H9 (cell line): ENCODE measurements at regions not wholly inside any gene's neighbourhood (a gene's known extent, or its start where the extent isn't known, plus 50 kb on each side); places are given as distances from the start of the nearest gene placed in this dataset.

Experiments used
- DNase-seq: peaks from one replicate; pipeline ENCODE4 v3.0.0-alpha.2; 2017
- H2AFZ ChIP-seq: one replicate; pipeline ENCODE4 v1.6.1; 2013; ENCODE audit warnings: mild to moderate bottlenecking, low read length, control low read depth, moderate library complexity
- H2AK5ac ChIP-seq: 2 replicates; pipeline ENCODE4 v1.6.1; 2013; ENCODE audit warnings: low read length, control low read depth, mixed read lengths; ENCODE audit not compliant: insufficient read length
- H2BK120ac ChIP-seq: one replicate; pipeline ENCODE4 v1.6.1; 2013; ENCODE audit warnings: low read depth, mild to moderate bottlenecking, low read length, control low read depth, inconsistent platforms; ENCODE audit not compliant: poor library complexity, severe bottlenecking
- H2BK12ac ChIP-seq: 2 replicates; pipeline ENCODE4 v1.6.1; 2013; ENCODE audit warnings: low read length, control low read depth, mixed read lengths, low read depth; ENCODE audit not compliant: insufficient read length
- H2BK15ac ChIP-seq: 2 replicates; pipeline ENCODE4 v1.6.1; 2013; ENCODE audit warnings: low read depth, low read length, control low read depth
- H2BK20ac ChIP-seq: one replicate; pipeline ENCODE4 v1.6.1; 2013; ENCODE audit warnings: low read depth, mild to moderate bottlenecking, low read length, control low read depth, inconsistent platforms; ENCODE audit not compliant: poor library complexity, severe bottlenecking
- H2BK5ac ChIP-seq: 2 replicates; pipeline ENCODE4 v1.6.1; 2013; ENCODE audit warnings: low read length, control low read depth, mixed read lengths; ENCODE audit not compliant: insufficient read length
- H3K14ac ChIP-seq: 2 replicates; pipeline ENCODE4 v1.6.1; 2013; ENCODE audit warnings: low read length, control low read depth; ENCODE audit not compliant: insufficient read depth
- H3K18ac ChIP-seq: 2 replicates; pipeline ENCODE4 v1.6.1; 2013; ENCODE audit warnings: low read depth, mild to moderate bottlenecking, mixed read lengths, low read length, control low read depth; ENCODE audit not compliant: insufficient read length
- H3K23ac ChIP-seq: 2 replicates; pipeline ENCODE4 v1.6.1; 2013; ENCODE audit warnings: low read length, control low read depth, mixed read lengths, low read depth; ENCODE audit not compliant: insufficient read length
- H3K23me2 ChIP-seq: 2 replicates; pipeline ENCODE4 v1.6.1; 2013; ENCODE audit warnings: low read depth, mild to moderate bottlenecking, mixed read lengths, low read length, control low read depth; ENCODE audit not compliant: insufficient read length, poor library complexity, severe bottlenecking
- H3K27ac ChIP-seq: 2 replicates; pipeline ENCODE4 v1.5.1; 2013; ENCODE audit warnings: low read length, control low read depth, mixed read lengths, low read depth; ENCODE audit not compliant: insufficient read length
- H3K27me3 ChIP-seq: 2 replicates; pipeline ENCODE4 v1.6.1; 2013; ENCODE audit warnings: low read length, control low read depth, inconsistent platforms; ENCODE audit not compliant: insufficient read depth
- H3K4ac ChIP-seq: 2 replicates; pipeline ENCODE4 v1.6.1; 2013; ENCODE audit warnings: low read depth, mild to moderate bottlenecking, control low read depth, inconsistent platforms, low read length, moderate library complexity
- H3K4me1 ChIP-seq: 2 replicates; pipeline ENCODE4 v1.6.1; 2013; ENCODE audit warnings: low read length, control low read depth, inconsistent platforms; ENCODE audit not compliant: insufficient read depth
- H3K4me2 ChIP-seq: 2 replicates; pipeline ENCODE4 v1.6.1; 2013; ENCODE audit warnings: low read length, control low read depth, mixed read lengths; ENCODE audit not compliant: insufficient read length, insufficient read depth
- H3K56ac ChIP-seq: 2 replicates; pipeline ENCODE4 v1.6.1; 2013; ENCODE audit warnings: low read depth, mild to moderate bottlenecking, mixed read lengths, low read length, control low read depth; ENCODE audit not compliant: insufficient read length
- H3K79me1 ChIP-seq: 2 replicates; pipeline ENCODE4 v1.6.1; 2013; ENCODE audit warnings: low read depth, mild to moderate bottlenecking, moderate library complexity, low read length, control low read depth, inconsistent platforms; ENCODE audit not compliant: insufficient read depth, poor library complexity, severe bottlenecking
- H3K79me2 ChIP-seq: 2 replicates; pipeline ENCODE4 v1.6.1; 2013; ENCODE audit warnings: low read length, control low read depth, inconsistent platforms; ENCODE audit not compliant: insufficient read depth
- H3K9ac ChIP-seq: 2 replicates; pipeline ENCODE4 v1.6.1; 2013; ENCODE audit warnings: low read length, control low read depth, mixed read lengths; ENCODE audit not compliant: insufficient read length; ENCODE audit errors: extremely low read depth
- H3K9me3 ChIP-seq: one replicate; pipeline ENCODE4 v1.6.1; 2013; ENCODE audit warnings: low read depth, low read length, inconsistent platforms; ENCODE audit not compliant: control insufficient read depth
- H3T11ph ChIP-seq: one replicate; pipeline ENCODE4 v1.6.1; 2013; ENCODE audit warnings: mild to moderate bottlenecking, low read length, control low read depth, inconsistent platforms
- H4K20me1 ChIP-seq: one replicate; pipeline ENCODE4 v1.6.1; 2013; ENCODE audit not compliant: control insufficient read depth, insufficient read length, insufficient read depth
- H4K5ac ChIP-seq: 2 replicates; pipeline ENCODE4 v1.6.1; 2013; ENCODE audit warnings: low read depth, mild to moderate bottlenecking, mixed read lengths, low read length, control low read depth; ENCODE audit not compliant: insufficient read length
- H4K8ac ChIP-seq: replicated peaks from 2 replicates; pipeline ENCODE4 v1.6.1; 2013; ENCODE audit warnings: low read length, control low read depth, mixed read lengths, low read depth; ENCODE audit not compliant: insufficient read length
- H4K91ac ChIP-seq: 2 replicates; pipeline ENCODE4 v1.6.1; 2013; ENCODE audit warnings: low read depth, mild to moderate bottlenecking, moderate library complexity, mixed read lengths, low read length, control low read depth; ENCODE audit not compliant: insufficient read length
- H3K27ac Mint-ChIP-seq, 3 experiments: 2 replicates in 2 of 3; 3 replicates in 1 of 3; pipeline ENCODE4 v1.8.0; 2020 to 2021; ENCODE audit warnings: mixed read lengths in 3 of 3, mild to moderate bottlenecking in 1 of 3, moderate library complexity in 1 of 3
- H3K27me3 Mint-ChIP-seq: 2 replicates; pipeline ENCODE4 v1.8.0; 2021; ENCODE audit warnings: low read depth, mild to moderate bottlenecking, moderate library complexity, mixed read lengths
- H3K36me3 Mint-ChIP-seq, 3 experiments: 2 replicates in 2 of 3; 3 replicates in 1 of 3; pipeline ENCODE4 v1.8.0; 2020 to 2021; ENCODE audit warnings: low read depth in 3 of 3, mixed read lengths in 3 of 3; ENCODE audit not compliant: insufficient read depth in 1 of 3
- H3K4me1 Mint-ChIP-seq, 2 experiments: 2 replicates each; pipeline ENCODE4 v1.8.0; 2020; ENCODE audit warnings: mixed read lengths in 2 of 2
- H3K4me3 Mint-ChIP-seq, 2 experiments: 2 replicates in 1 of 2; 3 replicates in 1 of 2; pipeline ENCODE4 v1.8.0; 2020 to 2021; ENCODE audit warnings: mild to moderate bottlenecking in 2 of 2, mixed read lengths in 2 of 2, moderate library complexity in 1 of 2
- H3K9me3 Mint-ChIP-seq, 2 experiments: 2 replicates in 1 of 2; 3 replicates in 1 of 2; pipeline ENCODE4 v1.8.0; 2020; ENCODE audit warnings: mild to moderate bottlenecking in 2 of 2, mixed read lengths in 2 of 2, moderate library complexity in 1 of 2
- WGBS: extraction: QIAGEN DNeasy Blood & Tissue Kit; methylation state at CpG from one replicate; pipeline ENCODE4 v1.1.7; 2013; ENCODE audit warnings: missing lambda C conversion rate, low lambda C conversion rate, mixed read lengths; ENCODE audit not compliant: insufficient read length; ENCODE audit errors: extremely low coverage; 5-methylcytosine and 5-hydroxymethylcytosine counted together
- TF ChIP-seq, protein P1 (sequence below): fragments of 200-600 bp; sonication (generic); conservative IDR thresholded peaks from 3 replicates; pipeline ENCODE4 v1.8.0; 2021; ENCODE audit warnings: antibody characterized with exemption, mild to moderate bottlenecking

DNA sequence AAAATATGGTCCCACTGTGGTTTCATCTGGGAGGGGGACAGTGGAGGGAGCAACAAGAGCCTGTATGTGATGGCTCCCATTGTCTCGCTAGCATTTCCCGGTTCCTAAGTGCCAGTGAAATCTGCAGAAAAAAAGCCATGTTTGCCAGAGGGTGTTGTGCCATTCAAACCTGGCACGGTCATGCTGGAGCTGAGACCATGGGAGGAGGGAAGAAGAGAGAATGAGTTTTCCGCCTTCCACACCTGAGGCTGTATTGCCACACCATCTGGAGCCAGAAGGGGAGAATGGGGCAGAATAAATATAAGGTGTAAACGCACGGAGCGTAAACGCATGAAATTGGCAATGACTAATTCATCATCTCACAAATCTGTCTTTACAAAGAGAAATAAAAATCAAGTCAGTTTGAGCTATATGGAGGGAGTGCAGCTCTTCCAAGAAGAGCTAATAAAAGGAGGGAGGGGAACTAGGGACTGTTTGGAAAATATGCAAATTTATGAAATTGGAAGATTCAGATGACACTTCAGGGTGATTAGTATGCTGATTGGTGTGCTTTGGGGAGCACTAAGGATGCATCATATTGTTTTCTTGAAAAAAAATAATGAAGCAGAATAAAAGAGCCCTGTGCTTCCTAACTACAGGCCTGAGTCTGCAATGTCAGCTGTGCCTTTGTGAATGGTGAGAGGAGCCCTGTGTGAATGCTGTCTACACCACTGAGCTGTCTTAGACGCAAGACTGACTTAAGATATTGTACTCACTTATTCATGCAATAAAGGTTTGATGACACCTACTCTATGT is 237.9 kb downstream of the NSG2 start:
- Histone ChIP-seq H2BK20ac (no peak overlapping the region), H3K79me1 (no peaks in the 10 kb centered on the region), H3K4ac (no peak overlapping the region), H3K4me1 (no peaks in the 10 kb centered on the region), H3K4me2 (no peak overlapping the region), H3K27me3 (no peaks in the 10 kb centered on the region), H3K18ac (no peak overlapping the region), H3K23me2 (no peaks in the 10 kb centered on the region), H3K27ac (no peak overlapping the region), H3K9me3 (no peaks in the 10 kb centered on the region), H2BK12ac (no peak overlapping the region), H3K9ac (no peak overlapping the region), H4K8ac (no peak overlapping the region), H2BK15ac (no peak overlapping the region), H2AFZ (no peak overlapping the region), H3K79me2 (no peaks in the 10 kb centered on the region), H3T11ph (no peak overlapping the region), H4K20me1 (no peaks in the 10 kb centered on the region), H3K14ac (no peak overlapping the region), H3K23ac (no peak overlapping the region), H2BK120ac (no peak overlapping the region), H3K56ac (no peak overlapping the region), H4K91ac (no peak overlapping the region), H2BK5ac (no peak overlapping the region), H2AK5ac (no peak overlapping the region), H4K5ac (no peak overlapping the region)
- H3K9me3 Mint-ChIP-seq: no peaks in the 10 kb centered on the region; a peak in 1 of 5 replicates
- peaks cover 41% of the 10 kb centered on the region for H3K27me3 Mint-ChIP-seq
- H3K27ac Mint-ChIP-seq: no peak overlapping the region; a peak in 1 of 7 replicates
- no peak for DNase-seq
- peaks cover 4 to 6% of the 10 kb centered on the region in 2 experiments; a peak in 3 of 4 replicates for H3K4me1 Mint-ChIP-seq
- H3K4me3 Mint-ChIP-seq: no peak overlapping the region
- WGBS: no CpG with 5 or more reads among the region's 9 CpGs
- no peaks in the 10 kb centered on the region for H3K36me3 Mint-ChIP-seq
- TF ChIP-seq, protein P1, sequence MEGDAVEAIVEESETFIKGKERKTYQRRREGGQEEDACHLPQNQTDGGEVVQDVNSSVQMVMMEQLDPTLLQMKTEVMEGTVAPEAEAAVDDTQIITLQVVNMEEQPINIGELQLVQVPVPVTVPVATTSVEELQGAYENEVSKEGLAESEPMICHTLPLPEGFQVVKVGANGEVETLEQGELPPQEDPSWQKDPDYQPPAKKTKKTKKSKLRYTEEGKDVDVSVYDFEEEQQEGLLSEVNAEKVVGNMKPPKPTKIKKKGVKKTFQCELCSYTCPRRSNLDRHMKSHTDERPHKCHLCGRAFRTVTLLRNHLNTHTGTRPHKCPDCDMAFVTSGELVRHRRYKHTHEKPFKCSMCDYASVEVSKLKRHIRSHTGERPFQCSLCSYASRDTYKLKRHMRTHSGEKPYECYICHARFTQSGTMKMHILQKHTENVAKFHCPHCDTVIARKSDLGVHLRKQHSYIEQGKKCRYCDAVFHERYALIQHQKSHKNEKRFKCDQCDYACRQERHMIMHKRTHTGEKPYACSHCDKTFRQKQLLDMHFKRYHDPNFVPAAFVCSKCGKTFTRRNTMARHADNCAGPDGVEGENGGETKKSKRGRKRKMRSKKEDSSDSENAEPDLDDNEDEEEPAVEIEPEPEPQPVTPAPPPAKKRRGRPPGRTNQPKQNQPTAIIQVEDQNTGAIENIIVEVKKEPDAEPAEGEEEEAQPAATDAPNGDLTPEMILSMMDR: no peak
